HG02588 (cell line): ENCODE measurements at regions not wholly inside any gene's neighbourhood (a gene's known extent, or its start where the extent isn't known, plus 50 kb on each side); places are given as distances from the start of the nearest gene placed in this dataset.

Source experiments
- ATAC-seq: cut with Tn5 transposase; IDR thresholded peaks from one replicate; pipeline ENCODE4 v1.9.1; 2021; ENCODE audit warnings: mild to moderate bottlenecking, moderate library complexity; ENCODE audit not compliant: unreplicated experiment

DNA sequence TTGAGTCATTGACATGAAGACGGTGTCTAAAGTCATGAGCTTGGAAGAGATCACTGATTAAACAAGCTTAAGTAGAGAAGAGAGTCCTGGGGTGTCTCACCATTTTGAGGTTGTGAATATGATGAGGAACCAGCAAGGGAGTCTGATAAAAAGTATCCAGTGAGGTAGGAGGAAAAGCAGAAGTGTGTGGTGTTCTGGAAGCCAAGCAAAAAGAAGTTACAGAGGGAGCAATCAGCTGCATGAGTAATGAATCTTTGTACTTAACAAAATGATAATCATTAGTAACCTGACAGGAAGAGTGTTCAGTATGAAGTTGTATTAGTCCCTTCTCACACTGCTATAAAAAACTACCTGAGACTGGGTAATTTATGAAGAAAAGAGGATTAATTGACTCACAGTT is 131.3 kb downstream of the C11orf87 start:
- no peak for ATAC-seq

DNA sequence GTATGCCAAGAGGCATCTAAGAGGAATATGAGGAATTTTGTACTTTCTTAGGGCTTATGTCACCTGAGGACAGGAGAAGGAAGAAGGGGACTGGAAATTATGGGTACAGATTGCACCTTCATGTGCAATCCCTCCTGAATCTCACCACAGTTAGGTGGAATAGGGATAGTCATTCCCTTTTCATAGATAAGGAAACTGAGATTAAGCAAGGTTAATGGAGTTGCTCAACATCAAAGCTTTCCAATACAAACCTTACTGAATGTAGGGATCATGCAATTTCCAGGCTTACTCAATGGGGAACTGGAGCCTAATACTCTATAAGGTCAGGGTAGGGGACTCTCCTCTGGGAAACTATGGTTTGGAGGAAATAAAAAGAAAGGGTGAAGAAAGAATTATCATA is 133.0 kb downstream of the C11orf87 start:
- ATAC-seq = no peak

- no peak for ATAC-seq
These were observed 142.3 kb downstream of the C11orf87 start for GRCh38 chr11:109564241-109564640.

DNA sequence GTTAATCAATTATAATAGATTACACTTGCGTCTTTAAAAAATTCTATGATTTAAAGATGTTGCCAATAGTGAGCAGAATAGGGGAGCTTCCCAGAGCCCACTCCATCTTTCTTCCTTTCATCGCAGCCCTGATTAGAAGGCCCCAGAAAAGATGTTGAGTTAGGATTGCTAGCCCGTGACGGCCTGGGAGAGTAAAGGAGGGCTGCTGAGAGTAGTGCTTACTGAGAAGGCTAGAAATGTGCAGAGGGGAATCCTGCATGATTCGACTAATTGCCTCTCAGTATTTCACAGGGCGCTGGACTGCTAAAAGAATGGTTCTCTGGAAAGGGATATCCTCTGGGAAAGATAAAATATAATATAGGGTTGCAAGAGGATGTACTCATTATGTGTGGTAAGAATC is 160.5 kb downstream of the C11orf87 start:
- no peak for ATAC-seq

- ATAC-seq = no peak
These were observed 162.3 kb downstream of the C11orf87 start for GRCh38 chr11:109584001-109584972.

DNA sequence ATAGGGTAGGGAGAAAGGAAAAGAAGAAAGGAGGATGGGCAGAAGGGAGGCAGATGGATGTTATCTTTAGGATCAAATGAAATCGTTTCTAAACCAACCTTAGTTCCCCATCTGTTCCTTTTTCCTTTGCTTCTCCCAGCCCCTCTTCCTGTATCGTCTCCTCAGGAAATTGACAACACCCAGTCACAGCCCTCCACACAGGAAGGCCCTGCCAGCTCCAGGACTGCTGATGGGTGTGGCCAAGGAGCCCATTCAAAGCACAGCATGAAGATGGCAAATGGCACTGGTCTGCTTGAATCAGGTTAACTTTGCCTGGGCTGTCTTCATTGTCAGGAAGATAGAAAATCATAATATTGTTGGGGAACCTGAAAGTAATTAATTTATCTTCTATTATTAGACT is 164.8 kb downstream of the C11orf87 start:
- no peak for ATAC-seq

- no peak for ATAC-seq
These were observed 168.8 kb downstream of the C11orf87 start for GRCh38 chr11:109590782-109591181.

GRCh38 chr11:109597336-109597735 is 175.3 kb downstream of the C11orf87 start:
- no peak for ATAC-seq

GRCh38 chr11:109604481-109605400 is 182.8 kb downstream of the C11orf87 start:
- no peak for ATAC-seq

GRCh38 chr11:109606256-109606655 is 184.3 kb downstream of the C11orf87 start:
- no peak for ATAC-seq

DNA sequence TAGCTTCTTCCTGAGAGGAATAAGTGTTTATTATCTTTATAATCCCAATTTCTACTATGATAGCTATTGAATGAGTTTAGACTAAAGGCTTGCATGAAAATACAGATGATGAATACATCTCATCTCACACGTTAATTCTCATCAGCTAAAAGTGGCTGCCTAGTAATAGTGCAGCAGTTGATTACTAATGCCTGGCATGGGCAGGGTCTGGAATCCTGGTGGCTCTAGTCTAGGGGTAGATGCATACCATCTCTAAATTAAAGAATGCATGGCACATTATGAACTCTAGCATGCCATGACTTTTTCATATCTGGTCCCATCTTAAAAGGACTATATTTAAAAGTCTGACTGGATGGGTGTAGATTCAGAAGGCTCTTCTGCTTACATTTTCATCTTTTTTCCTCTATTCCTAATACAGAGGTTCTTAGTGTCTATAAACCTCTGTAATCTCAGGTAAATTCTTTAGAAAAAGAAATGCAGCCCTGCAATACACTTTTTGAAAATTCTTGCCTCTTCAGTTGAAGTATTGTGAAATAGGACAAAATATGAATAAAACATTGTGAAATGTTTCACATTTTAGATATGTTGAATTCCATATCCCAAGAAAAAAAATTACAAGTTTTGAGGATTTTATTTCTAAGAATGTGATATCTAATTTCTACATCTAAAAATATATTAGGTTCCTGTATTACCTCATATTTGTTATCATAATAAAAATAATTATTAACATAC is 187.6 kb downstream of the C11orf87 start:
- ATAC-seq = no peak

DNA sequence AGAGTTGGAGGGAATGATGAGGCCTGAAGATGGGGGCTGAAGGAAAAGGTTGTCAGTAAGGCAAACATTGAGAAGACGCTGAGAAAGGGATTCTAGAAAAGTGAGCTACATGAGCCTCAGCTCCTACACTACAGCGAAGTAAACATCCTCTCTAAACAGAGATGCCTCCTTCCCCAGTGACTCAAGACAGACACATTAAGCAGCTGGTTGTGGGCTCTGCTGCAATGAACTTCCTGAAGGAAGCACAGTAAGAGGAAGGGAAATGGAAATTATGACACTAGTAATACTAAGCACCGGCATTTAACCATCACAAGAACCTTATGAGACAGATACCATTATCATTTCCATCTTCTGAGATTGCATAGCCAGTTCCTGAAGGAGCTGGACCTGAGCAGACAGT is 190.5 kb downstream of the C11orf87 start:
- no peak for ATAC-seq

DNA sequence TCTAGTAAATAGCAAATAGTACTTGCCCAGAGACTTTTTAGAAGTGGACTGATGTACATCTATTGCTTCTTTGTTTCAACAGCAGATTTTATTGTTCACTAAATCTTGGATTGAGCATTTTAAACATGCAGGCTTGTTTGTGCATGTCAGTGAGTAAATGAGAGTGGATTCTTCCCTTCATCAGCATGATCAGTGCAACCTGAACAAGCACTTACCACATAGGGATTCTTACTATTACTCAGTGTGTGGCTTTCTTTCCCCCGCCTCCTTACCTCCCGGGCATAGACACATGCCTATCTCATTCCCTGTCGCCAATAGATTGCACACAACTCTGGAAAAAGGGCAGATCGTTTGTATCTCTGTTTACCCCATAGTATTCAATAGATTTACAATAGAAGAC is 197.5 kb downstream of the C11orf87 start:
- no peak for ATAC-seq

DNA sequence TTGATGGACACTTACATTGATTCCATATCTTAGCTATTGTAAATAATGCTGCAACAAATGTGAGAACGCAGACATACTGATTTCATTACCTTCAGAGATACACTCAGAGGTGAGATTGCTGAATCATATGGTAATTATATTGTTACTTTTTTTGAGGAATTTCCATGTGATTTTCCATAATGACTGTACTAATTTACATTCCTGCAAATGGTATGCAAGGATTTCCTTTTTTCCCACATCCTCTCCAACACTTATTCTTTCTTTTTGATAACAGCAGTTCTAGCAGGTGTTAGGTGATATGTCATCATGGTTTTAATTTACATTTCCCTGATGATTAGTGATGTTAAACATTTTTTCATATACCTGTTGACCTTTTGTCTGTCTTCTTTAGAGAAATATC is 207.7 kb downstream of the C11orf87 start:
- no peak for ATAC-seq

DNA sequence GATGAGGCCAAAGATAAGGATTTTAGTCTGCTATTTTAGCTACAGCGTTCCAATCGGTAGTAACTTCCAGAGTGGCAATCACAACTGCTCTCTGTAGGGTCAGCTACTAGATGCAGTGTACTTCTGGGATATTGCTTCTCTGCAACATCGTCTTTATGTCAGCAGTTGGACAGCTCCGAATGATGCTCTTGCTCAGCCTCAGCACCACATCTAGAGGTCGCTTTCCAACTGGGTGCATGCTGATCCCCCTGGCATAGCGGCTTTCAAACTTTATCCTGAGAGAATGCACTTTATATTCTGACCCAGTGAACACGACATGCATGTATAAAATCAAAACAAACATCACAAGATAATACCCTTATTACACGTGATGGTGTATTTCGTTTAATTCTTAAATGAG is 219.6 kb downstream of the C11orf87 start:
- ATAC-seq = no peak

DNA sequence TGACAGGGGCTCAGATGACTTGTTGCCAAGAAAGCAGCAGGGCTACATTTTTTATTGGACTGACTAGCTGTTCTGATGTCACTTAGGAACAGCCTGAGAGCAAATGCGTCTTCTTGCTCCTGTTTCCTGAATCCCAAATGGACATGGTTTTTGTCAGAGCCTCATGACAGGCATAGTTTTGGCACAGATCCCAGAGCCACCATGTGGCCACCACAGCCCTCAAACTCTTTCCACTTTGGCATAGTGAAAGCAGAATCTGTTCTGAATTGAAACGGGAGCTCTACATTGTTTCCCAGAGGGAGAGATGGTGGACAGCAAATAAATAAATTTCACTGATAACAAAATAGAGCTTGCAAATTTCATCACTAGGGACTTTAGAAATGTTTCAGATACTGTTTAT is 222.2 kb downstream of the C11orf87 start:
- ATAC-seq = no peak

DNA sequence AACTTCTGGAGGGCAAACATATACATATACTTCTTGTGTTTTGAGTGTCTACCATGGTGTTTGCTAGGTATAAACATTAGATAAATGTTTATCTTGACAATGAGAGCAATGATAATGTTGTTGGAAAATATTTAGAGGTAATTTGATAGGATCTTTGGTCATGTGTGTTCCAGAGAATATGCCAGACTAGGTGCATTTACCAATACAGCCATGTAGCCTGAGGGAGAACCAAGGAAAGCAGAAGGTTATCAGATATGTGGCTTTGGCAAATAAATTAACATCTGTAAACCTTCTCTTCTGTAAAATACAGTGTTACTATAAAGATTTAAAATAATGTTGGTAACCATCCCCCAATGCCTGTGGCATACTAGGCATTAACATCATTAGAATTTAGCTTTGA is 226.8 kb downstream of the C11orf87 start:
- ATAC-seq = no peak

DNA sequence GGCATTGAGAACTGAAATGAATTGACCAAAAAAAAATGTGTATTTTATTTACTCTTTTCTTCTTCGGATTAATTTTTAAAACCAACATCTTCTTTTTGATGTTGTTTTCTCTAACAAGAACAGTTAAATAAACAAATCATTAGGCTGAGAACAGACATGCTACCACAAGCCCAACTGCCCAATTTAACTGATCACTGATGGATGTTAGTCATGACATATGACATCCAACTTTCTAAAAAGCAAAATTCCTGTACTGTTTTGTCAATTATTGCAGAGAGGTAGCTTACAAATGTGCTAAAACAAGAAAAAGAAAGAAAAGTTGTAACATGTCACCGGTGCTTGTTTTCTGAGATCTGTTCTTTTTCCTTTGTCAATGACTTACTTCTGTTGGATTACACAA is 232.1 kb downstream of the C11orf87 start:
- ATAC-seq = no peak

- no peak for ATAC-seq
These were observed 236.2 kb downstream of the C11orf87 start for GRCh38 chr11:109658190-109658589.

DNA sequence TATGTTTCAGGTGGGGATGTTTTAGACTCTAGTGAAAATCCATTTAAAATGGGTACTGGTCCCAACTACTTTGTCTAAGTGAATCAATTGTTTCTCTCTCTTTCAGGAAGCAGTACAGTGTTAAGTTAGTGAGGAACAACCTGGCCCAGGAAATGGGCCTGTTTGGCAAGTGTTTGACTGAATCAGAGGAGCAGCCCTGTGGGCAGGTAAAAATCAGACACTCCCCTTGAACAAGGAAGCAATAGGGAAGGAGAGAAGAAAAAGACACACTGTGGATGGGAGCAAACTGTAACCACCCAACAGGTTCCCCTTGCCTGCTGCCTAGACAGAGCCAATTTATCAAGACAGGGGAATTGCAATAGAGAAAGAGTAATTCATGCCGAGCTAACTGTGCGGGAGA is 245.7 kb downstream of the C11orf87 start:
- ATAC-seq = no peak
